ENCODE measurements at regions not wholly inside any gene's neighbourhood (a gene's known extent, or its start where the extent isn't known, plus 50 kb on each side); places are given as distances from the start of the nearest gene placed in this dataset.

DNA sequence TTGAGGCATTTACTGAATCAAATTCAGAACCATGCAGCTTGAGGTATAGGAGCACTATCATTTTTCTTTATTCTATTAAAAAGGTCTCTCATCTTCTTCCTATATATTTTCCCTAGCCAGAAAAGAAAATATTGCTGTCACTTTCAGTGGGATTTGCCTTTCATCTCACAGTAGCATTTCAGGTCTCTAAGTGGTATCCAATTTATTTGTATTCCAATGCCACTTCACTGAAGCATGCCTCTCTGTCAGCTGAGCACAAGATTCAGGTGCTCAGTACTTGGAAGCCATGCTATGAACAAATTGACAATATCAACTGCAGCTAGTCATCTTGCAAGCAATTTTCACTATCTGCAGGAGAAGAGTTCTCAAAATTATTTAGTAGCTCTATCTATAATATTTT lies 457.2 kb upstream of the SLC39A10 start:
- H3K4me1 ChIP-seq (ENCODE audit: control insufficient read depth in 1 of 2, low read depth in 2 of 2): no peaks in the 10 kb centered on the region
- TF ChIP-seq CTCF (IDR thresholded peaks at IDR 0.05): no peak
- no peak overlapping the region for H3K4me3 ChIP-seq
- no peaks in the 10 kb centered on the region for H3K9me3 ChIP-seq
- no peak overlapping the region for H3K27ac ChIP-seq
- H3K27me3 ChIP-seq (replicated peaks; ENCODE audit: insufficient read depth): no peaks in the 10 kb centered on the region
- DNase-seq (ENCODE audit: low spot score): no peak
- H3K36me3 ChIP-seq: no peaks in the 10 kb centered on the region
- ATAC-seq (ENCODE audit: insufficient number of reproducible peaks, low FRiP score, low read depth): no peak

DNA sequence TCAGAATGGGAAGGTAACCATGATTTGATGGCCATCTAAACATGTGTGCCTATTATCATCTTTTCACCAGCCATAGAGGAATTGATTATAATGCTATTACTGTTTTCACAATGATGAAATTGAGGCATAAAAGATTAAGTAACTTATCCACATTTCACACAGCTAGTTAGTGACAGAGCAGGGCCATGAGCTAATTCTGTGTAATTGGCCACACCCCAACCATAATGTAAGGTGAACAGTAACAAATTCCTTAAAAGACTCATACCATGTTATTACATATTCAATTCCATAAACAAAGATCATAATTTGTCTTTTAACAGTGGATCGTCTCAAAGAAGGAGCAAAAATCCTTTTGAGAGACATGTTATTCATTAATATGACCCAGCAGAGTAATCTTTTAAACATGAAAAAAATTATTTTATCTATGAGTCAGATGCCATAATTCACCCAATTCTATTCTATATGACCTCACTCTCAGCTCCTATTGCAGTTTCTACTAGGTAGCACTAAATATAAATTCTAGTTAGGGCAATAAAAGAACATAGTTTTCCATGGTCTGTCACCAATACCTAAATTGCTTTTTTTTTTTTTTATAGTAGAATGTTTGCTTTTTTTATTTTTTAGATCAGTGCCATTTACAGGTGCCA lies 475.8 kb upstream of the SLC39A10 start:
- no peak for DNase-seq (ENCODE audit: low spot score)
- H3K9me3 ChIP-seq: no peaks in the 10 kb centered on the region
- H3K36me3 ChIP-seq: no peaks in the 10 kb centered on the region
- H3K4me1 ChIP-seq (ENCODE audit: control insufficient read depth in 1 of 2, low read depth in 2 of 2): no peaks in the 10 kb centered on the region
- H3K4me3 ChIP-seq: no peak overlapping the region
- no peak overlapping the region for H3K27ac ChIP-seq
- TF ChIP-seq CTCF (IDR thresholded peaks at IDR 0.05): no peak
- no peak for ATAC-seq (ENCODE audit: insufficient number of reproducible peaks, low FRiP score, low read depth)
- no peaks in the 10 kb centered on the region for H3K27me3 ChIP-seq (replicated peaks; ENCODE audit: insufficient read depth)

DNA sequence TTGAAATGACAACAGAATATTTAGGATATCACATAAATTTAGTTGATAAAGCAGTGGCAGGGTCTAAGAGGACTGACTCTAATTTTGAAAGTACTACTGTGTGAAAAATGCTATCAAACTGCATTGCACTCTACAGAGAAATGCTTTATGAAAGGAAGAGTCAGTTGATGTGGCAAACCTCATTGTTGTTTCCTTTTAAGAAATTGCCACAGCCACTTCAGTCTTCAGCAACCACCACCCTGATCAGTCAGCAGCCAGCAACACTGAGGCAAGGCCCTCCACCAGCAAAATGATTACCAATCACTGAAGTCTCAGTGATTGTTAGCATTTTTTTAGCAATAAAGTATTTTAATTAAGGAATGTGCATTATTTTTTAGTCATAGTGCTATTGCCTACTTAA lies 488.7 kb upstream of the SLC39A10 start:
- no peaks in the 10 kb centered on the region for H3K4me1 ChIP-seq (ENCODE audit: control insufficient read depth in 1 of 2, low read depth in 2 of 2)
- H3K4me3 ChIP-seq: no peak overlapping the region
- no peaks in the 10 kb centered on the region for H3K36me3 ChIP-seq
- DNase-seq (ENCODE audit: low spot score) (no peak), ATAC-seq (ENCODE audit: insufficient number of reproducible peaks, low FRiP score, low read depth) (no peak)
- no peak overlapping the region for H3K27ac ChIP-seq
- no peak for TF ChIP-seq CTCF (IDR thresholded peaks at IDR 0.05)
- H3K9me3 ChIP-seq: no peaks in the 10 kb centered on the region
- H3K27me3 ChIP-seq (replicated peaks; ENCODE audit: insufficient read depth): no peaks in the 10 kb centered on the region

DNA sequence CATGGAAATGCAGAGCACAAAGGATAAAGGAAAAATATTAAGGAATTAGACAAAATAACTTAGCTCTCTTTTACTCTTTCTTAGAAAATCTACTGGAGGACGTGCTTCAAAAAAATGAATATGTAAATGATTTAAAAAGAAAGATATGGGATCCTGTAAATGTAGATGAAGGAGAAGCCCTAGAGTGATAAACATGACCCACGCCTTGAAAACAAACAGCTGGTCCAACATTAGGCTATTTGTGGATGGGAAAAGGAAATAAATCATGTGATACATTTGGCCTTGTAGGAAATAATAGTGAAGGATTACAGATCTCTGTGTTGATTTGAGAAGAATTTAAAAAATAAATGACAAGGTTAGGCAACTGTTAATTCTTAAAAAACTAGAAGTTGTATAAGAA lies 492.1 kb upstream of the SLC39A10 start:
- no peak for TF ChIP-seq CTCF (IDR thresholded peaks at IDR 0.05)
- ATAC-seq (ENCODE audit: insufficient number of reproducible peaks, low FRiP score, low read depth) (no peak), DNase-seq (ENCODE audit: low spot score) (no peak)
- H3K27ac ChIP-seq: no peak overlapping the region
- H3K27me3 ChIP-seq (replicated peaks; ENCODE audit: insufficient read depth): no peaks in the 10 kb centered on the region
- no peaks in the 10 kb centered on the region for H3K4me1 ChIP-seq (ENCODE audit: control insufficient read depth in 1 of 2, low read depth in 2 of 2)
- H3K9me3 ChIP-seq: no peaks in the 10 kb centered on the region
- H3K36me3 ChIP-seq: no peaks in the 10 kb centered on the region
- H3K4me3 ChIP-seq: no peak overlapping the region

DNA sequence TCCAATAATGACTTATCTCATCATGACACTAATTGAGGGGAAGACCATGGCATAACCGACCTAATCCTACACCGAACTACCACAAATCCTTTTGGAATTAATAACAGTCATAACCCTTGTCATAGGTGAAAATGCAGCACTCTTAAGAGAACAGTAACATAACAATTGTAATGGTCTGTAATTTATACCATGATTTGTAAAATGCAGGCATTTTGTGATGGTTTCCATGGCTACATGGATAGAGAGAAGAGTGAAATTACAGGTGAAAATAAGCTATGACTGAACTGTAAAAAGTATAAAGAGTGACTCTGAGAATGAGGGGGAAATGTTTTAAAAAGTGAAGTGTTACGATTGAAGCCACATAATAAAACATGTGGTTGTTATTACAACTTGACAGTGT lies 494.1 kb upstream of the SLC39A10 start:
- Histone ChIP-seq H3K9me3 (no peaks in the 10 kb centered on the region), H3K4me3 (no peak overlapping the region), H3K4me1 (ENCODE audit: control insufficient read depth in 1 of 2, low read depth in 2 of 2) (no peaks in the 10 kb centered on the region), H3K36me3 (no peaks in the 10 kb centered on the region), H3K27me3 (replicated peaks; ENCODE audit: insufficient read depth) (no peaks in the 10 kb centered on the region), H3K27ac (no peak overlapping the region)
- ATAC-seq (ENCODE audit: insufficient number of reproducible peaks, low FRiP score, low read depth): no peak
- TF ChIP-seq CTCF (IDR thresholded peaks at IDR 0.05): no peak
- no peak for DNase-seq (ENCODE audit: low spot score)

Data from thoracic aorta (tissue), 2 donors.